GM19351 (cell line): ENCODE measurements at regions not wholly inside any gene's neighbourhood (a gene's known extent, or its start where the extent isn't known, plus 50 kb on each side); places are given as distances from the start of the nearest gene placed in this dataset.

Experiments
- ATAC-seq: cut with Tn5 transposase; IDR thresholded peaks from one replicate; pipeline ENCODE4 v1.9.1; 2021; ENCODE audit warnings: mild to moderate bottlenecking, moderate library complexity; ENCODE audit not compliant: unreplicated experiment

DNA sequence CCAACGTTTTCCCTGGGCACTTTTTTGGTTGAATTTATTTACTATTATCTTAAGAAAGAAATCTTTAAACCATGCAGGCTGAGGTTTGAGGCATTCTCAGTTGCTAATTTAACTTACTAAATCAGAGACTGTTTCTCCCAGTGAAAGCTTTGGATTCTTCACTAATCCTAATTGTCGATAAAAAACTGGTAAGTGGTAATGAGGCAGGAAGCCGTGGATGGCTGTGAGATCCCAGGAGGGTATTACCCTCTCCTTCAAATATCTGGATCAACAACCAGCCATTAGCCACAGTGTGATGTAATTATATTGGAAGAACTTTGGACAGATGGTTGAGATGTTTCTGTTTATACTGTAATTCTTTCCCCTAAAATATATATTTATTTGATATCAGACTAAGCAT, 485.0 kb downstream of the DISC1 start:
- ATAC-seq: no peak

- no peak for ATAC-seq
These were observed 483.9 kb downstream of the DISC1 start for GRCh38 chr1:232110281-232111090.

DNA sequence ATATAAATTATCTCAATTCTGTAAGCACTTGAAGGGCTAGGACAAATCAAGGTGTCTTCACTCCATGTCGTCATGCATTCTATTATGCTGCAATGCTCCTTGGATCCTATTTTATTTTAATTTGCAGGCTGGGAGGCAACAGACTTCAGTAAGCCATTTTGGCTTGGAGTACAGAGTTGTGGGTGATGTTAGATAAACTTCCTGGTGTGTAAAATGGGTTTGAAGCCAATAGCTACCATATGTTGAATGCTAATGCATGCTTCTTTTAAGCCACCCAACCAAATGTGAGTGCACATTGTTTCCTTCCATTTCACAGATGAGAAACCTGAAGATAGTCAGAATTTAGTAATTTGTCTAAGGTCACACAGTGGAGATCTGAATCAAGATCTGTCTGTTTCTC, 482.8 kb downstream of the DISC1 start:
- ATAC-seq: no peak

GRCh38 chr1:232108598-232108997, 482.0 kb downstream of the DISC1 start:
- ATAC-seq: no peak

- ATAC-seq: no peak
These were observed 479.8 kb downstream of the DISC1 start for GRCh38 chr1:232106415-232106814.

DNA sequence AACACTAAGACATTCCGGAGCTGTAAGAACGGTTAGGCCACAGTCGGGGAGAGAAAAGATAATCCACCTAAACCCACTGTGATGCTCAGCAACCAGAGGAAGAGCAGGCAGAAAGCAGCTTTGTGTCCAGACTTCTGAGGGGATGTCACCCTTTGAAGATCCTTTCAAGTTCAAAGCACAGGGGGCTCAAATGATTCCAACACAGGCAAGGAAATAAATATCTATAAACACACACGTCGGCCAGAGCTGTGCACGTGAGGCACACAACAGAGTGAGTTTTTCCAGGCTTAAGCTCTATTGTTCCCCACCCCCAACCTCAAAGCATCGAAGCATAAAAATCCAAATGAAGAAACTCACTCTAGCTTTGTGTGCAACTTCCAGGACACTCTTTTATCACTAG, 479.0 kb downstream of the DISC1 start:
- no peak for ATAC-seq

DNA sequence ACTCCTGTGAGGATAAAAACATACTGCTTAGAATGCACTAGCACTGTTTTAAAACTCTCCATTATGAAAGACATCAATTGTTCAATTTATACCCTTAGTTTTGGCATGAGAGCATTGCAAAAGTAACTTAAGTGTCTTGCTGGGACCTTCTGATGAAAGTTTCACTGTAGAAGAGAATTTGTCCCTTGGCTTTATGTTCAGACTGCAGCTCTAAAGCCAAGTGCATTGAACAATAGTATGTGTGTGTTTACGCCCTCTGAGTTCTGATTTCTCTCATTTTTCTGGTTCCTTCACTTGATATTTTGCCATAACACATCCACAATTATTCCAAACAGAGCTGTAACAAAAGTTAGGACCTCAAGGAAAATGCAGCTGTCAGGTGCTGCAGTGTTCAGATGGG, 474.6 kb downstream of the DISC1 start:
- no peak for ATAC-seq

GRCh38 chr1:232096751-232097150, 470.2 kb downstream of the DISC1 start:
- no peak for ATAC-seq
